Neural cell (in vitro differentiated cells): ENCODE measurements at regions not wholly inside any gene's neighbourhood (a gene's known extent, or its start where the extent isn't known, plus 50 kb on each side); places are given as distances from the start of the nearest gene placed in this dataset.

Source experiments
- CTCF ChIP-seq: fragments of 450-650 bp; IDR thresholded peaks from 2 replicates; pipeline ENCODE4 v1.5.1; 2014; ENCODE audit warnings: antibody characterized with exemption, mild to moderate bottlenecking, moderate library complexity; ENCODE audit not compliant: poor library complexity, severe bottlenecking
- EP300 ChIP-seq: fragments of 450-650 bp; conservative IDR thresholded peaks from 2 replicates; pipeline ENCODE4 v1.6.1; 2014; ENCODE audit warnings: antibody characterized with exemption, mild to moderate bottlenecking, moderate library complexity; ENCODE audit not compliant: poor library complexity, severe bottlenecking
- EZH2 ChIP-seq: fragments of 200-600, 300-800 bp; shearing (Covaris generic), sonication (generic); IDR thresholded peaks from 2 replicates; pipeline ENCODE4 v1.6.1; 2014; ENCODE audit warnings: antibody characterized with exemption, low read length, borderline replicate concordance, mild to moderate bottlenecking; ENCODE audit not compliant: insufficient read depth, poor library complexity, severe bottlenecking
- MXI1 ChIP-seq: fragments of 450-650 bp; conservative IDR thresholded peaks from 2 replicates; pipeline ENCODE4 v1.6.1; 2014; ENCODE audit warnings: antibody characterized with exemption, mild to moderate bottlenecking; ENCODE audit not compliant: poor library complexity, severe bottlenecking
- POLR2AphosphoS5 ChIP-seq: IDR thresholded peaks from 2 replicates; pipeline ENCODE4 v1.6.1; 2012
- REST ChIP-seq: IDR thresholded peaks from 2 replicates; pipeline ENCODE4 v1.6.1; 2012; ENCODE audit warnings: borderline replicate concordance
- SMC3 ChIP-seq: fragments of 450-650 bp; conservative IDR thresholded peaks from 2 replicates; pipeline ENCODE4 v1.6.1; 2014; ENCODE audit warnings: antibody characterized with exemption, mild to moderate bottlenecking, moderate library complexity; ENCODE audit not compliant: poor library complexity

GRCh38 chr11:13874597-13874996, 87.9 kb upstream of the SPON1 start:
- TF ChIP-seq SMC3 (no peak), CTCF (no peak), POLR2AphosphoS5 (no peak), REST (no peak), EP300 (no peak), MXI1 (no peak), EZH2 (no peak)
